ENCODE measurements at regions not wholly inside any gene's neighbourhood (a gene's known extent, or its start where the extent isn't known, plus 50 kb on each side); places are given as distances from the start of the nearest gene placed in this dataset.
A peak's percentile ranks its signal among the peaks of the same experiment; 100 is the strongest.

DNA sequence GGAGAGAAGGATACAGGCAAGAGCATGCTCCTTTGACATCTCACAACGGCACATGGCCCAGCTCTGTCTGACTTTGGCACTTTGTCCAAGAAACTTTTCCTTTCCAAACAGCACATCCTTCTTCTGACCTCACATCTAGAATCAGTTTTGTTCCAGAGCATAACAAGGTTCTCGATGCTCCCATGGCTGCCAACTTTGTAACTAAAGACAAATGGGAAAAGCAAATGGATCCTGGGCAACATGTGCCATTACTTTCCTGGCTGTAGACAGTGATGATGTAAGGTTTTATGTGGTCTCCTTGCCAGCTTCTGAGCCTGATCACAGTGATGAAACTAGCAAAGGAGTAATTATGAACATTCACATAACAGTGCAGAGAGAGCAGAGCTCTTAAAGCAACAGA is 171.8 kb upstream of the C1orf87 start:
- DNase-seq: no peak

DNA sequence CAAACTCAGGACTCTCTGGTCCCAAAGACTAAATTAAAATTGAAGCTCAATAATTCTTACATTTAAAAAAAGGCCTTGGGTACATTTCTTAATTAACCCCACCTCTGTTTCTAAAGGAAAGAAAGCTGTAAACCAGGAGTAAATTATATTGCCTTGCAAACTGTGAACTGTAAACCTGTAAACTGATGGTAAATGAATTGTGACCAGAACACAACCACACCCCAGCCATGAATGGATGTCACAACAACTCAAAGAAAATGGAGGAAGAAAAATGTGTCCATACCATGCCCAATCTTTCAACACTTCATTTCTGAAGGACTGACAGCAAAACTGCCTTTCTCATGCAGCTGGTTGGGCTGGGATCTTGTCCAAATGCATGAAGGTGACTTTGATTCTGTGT is 171.3 kb upstream of the C1orf87 start:
- no peak for DNase-seq

DNA sequence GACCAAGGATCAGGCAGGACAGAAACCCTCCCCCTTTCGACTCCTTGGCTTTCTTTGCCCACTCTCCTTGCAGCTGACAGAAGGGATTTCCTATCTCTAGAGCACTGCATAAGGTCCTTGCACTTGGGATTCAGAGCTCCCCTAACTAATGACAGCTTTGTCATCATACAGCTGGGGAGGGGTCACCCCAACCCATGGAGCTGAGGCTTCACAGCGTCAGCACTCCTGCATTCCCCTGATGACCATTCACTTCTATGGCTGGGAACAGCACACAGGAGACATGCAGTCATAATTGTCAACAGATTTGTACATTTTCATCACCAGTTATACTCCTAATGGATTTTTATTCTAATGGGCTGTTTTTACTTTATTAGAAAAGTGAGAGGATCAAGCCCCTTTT is 161.7 kb upstream of the C1orf87 start:
- no peak for DNase-seq

GRCh38 chr1:60234776-60235175 is 161.2 kb upstream of the C1orf87 start:
- no peak for DNase-seq

DNA sequence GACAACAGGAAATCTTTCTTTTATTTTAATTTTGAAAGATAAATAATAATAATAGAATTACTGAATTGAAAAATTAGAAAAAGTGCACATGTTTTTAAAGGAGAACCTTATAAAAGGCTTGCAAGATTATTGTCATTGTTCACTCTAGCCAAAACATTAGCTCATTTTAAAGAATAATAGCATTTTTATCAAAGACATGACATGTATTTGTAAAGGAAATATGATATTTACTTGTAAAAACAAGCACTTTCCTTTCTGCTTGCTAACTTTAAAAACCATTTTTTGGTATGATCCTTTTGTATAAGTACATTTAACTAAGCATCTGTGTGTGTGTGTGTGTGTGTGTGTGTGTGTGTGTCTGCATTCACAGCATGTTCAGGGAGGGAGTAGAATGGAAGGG is 156.3 kb upstream of the C1orf87 start:
- DNase-seq: no peak

GRCh38 chr1:60228041-60228491 is 154.5 kb upstream of the C1orf87 start:
- DNase-seq: no peak

- DNase-seq: no peak
These were observed 154.0 kb upstream of the C1orf87 start for GRCh38 chr1:60227601-60228000.

DNA sequence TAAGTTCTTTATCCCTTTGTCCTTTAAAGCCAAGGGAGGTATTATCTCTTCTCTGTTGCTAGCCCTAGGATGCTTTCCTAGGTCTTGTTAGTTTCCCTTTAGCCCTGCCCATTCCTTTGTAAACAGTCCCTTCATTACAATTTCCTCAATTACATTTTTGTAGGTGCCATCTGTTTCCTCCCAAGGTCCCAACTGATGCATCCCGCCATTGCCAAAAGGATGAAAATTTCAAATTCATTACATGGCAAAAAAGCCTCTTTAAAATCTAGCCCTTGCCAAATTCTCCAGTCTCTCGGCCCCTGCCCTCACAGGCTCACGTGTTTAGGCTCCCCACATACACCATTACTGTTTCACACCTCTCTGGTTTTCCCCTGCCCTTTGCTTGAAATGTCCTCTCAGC is 151.9 kb upstream of the C1orf87 start:
- no peak for DNase-seq

DNA sequence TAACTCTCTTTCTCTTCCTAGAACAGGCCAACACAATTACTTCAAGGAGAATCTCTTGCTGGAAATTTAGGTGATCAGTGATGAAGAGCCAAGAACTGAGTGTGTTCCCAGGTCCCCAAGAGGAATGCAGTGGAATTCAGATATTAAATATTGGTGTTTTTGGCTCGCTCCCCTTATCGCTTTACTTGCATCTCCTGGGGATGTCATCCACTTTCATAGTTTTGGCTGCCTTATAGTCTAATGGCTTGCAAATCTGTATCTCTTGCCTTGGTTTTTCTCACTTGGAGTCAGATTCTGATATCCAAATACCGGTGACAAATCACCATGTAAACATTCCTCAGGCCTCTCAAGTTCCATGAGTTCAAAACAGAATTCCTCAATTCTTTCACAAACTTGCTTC is 151.0 kb upstream of the C1orf87 start:
- DNase-seq: peak; percentile 15

- DNase-seq: no peak
These were observed 149.6 kb upstream of the C1orf87 start for GRCh38 chr1:60223158-60223557.

DNA sequence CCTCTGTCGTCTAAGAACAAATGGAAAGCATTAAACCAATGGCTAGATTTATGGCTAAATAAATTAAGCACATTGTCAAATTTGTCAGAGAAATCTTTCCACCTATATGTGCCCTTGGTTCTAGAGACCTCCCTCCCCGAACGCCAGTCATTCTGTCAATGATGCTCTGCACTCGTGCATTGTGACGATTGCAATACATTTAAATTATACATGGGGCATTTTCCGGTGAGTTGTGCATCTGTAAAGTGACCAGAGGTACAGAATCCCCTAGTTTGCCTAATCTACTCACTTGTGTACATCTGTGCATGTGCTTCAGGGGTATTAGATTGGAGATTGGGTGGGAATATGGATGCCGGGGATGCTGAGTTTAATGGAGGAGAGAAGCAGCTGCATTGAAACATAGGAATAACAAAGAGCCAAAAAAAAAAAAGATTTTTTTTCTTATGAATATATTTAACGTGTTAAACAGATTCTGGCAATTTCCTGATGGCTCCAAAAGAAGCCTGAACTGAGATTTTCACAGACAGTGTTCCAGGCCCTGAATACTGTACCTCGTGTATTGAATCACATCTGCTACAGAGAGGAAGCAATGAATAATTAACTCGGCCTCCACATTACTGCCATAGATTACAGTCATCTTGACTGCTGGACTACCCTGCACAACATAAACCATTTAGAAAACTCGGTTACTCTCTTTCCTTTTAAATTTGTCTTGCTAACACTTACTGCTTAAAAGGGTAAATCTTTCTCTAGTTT is 149.0 kb upstream of the C1orf87 start:
- no peak for DNase-seq

GRCh38 chr1:60213253-60213652 is 139.7 kb upstream of the C1orf87 start:
- no peak for DNase-seq

- no peak for DNase-seq
These were observed 122.5 kb upstream of the C1orf87 start for GRCh38 chr1:60196026-60196425.

DNA sequence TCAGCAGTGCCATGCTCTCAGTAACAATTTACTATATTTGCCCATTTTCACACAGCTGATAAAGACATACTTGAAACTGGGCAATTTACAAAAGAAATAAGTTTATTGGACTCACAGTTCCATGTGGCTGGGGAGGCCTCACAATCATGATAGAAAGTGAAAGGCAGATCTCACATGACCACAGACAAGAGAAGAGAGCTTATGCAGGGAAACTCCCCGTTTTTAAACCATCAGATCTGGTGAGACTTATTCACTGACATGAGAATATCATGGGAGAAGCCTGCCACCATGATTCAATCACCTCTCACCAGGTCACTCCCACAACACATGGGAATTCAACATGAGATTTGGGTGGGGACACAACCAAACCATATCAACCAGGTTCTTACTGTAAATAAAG is 112.1 kb upstream of the C1orf87 start:
- DNase-seq: no peak

DNA sequence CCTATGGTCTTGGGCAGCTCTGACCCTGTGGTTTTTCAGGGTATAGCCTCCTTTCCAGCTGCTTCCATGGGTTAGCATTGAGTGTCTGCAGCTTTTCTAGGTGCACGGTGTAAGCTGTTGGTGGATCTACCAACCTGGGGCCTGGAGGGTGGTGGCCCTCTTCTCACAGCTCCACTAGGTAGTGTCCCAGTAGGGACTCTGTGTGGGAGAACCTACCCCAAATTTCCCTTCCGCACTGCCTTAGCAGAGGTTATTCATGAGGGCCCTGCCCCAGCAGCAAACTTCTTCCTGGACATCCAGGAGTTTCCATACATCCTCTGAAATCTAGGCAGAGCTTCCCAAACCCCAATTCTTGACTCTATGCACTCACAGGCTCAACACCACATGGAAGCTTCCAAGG is 111.0 kb upstream of the C1orf87 start:
- DNase-seq: no peak

DNA sequence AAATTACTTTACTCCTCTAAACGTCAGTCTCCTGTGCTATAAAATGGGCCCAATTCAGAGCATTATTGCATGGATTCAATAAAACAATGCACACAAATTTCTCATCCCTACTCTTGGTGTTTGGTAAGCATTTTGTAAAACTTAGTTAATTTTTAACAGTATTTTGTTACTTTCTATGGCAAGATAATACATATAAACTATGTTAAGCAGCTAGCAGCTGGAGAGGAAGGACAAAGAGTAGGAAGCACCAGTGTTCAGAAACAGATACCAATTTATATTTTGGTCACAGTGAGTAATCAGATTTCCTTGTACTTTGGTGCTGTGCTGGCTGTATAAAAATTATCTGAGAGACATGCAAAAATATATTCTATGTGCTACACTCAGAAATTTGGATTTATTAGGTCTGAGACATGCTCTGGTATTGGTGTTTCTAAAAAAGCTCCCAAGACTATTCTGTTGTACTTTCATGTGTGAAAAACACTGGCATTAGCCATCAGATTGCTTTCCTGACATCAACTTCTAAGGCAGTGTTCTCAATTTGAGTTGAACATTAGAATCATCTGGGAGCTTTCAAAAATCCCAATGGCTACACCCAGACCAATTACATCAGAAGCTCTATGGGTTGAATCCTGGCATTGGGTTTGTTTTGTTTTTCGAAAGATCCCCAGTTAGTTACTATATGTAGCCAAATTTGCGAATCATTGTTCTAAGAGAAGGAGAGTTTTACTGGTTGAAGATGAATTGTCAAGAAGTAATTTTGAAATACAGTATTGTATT is 100.3 kb upstream of the C1orf87 start:
- no peak for DNase-seq

GRCh38 chr1:60173006-60173405 is 99.4 kb upstream of the C1orf87 start:
- no peak for DNase-seq

GRCh38 chr1:60171801-60172200 is 98.2 kb upstream of the C1orf87 start:
- peak; percentile 92 for DNase-seq

- no peak for DNase-seq
These were observed 97.1 kb upstream of the C1orf87 start for GRCh38 chr1:60170709-60171108.

DNA sequence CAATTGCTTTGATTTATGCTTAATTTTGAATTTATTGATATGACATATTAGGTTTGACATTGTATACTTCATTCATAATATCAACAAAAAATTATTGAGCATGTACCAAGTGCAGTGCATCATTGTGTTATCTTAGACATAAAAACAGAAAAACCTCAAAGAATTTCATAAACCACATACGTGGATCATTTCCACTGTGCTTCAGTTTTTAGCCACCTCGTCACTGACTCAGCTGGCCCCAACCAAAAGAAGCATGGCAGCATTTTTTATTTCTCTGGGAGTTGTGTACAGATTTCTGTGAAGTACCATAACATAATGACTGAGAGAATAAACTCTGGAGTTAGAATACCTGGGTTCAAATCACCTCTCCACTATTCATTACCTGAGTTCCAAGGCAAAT is 95.6 kb upstream of the C1orf87 start:
- DNase-seq: peak; percentile 65

DNA sequence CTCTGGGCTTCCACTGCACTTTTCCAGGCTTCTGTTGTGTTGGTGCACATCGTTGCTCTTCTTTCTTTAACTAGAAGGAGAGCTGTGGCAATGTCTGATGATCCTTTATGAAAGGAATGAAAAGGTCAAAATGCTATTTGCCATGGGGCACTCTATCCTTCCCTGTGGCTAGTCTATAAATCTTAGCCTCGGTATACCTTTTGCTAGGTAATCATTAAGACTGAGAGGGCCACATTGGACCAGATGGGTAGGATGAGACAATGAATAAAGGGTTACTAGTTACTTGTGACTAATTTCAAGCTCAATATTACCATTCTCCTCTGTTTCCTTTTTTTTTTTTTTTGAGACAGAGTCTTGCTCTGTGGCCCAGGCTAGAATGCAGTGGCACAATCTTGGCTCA is 89.4 kb upstream of the C1orf87 start:
- no peak for DNase-seq

GRCh38 chr1:60160141-60160540 is 86.6 kb upstream of the C1orf87 start:
- DNase-seq: no peak

DNA sequence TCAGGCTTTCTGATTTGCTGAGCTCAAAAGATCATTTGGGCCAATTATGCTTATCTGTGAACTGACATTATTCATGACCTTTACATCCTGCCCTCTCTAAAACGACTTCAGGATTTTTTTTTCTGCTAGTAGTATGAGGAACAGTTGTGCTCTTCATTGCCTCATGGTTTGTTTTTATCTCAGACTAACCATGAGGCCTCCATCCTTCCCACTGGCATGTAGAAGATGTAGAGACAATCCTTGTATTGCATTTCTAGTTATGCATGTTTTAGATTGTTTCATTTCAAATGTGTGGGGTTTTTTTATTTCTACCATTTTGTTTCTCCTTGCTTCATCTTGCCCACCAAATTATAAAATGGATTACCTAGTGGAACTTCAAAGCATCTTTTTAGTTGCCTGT is 82.8 kb upstream of the C1orf87 start:
- DNase-seq: no peak

DNA sequence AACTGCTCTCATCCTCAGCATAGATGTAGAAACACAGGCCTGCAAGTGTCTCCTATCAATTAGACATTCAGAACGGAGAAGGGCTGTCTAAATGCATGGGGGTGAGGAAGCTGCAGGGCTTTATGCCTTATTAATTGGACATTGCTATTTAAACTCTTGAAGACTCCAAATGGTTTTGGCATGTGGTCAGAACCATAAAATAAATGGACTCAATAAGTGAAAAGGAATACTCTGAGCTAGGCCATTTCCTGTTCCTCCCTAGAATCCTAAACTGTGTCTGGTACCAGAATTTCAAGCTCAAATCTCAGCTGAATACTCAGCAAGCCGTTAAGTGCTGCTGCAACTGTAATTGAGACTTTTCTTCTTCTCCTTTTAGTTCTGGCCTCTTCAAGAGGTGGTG is 80.4 kb upstream of the C1orf87 start:
- DNase-seq: no peak
